HG03135 (cell line): ENCODE measurements at regions not wholly inside any gene's neighbourhood (a gene's known extent, or its start where the extent isn't known, plus 50 kb on each side); places are given as distances from the start of the nearest gene placed in this dataset.

ENCODE experiments used
- ATAC-seq: cut with Tn5 transposase; IDR thresholded peaks from one replicate; pipeline ENCODE4 v1.9.1; 2021; ENCODE audit warnings: mild to moderate bottlenecking, moderate library complexity; ENCODE audit not compliant: unreplicated experiment

DNA sequence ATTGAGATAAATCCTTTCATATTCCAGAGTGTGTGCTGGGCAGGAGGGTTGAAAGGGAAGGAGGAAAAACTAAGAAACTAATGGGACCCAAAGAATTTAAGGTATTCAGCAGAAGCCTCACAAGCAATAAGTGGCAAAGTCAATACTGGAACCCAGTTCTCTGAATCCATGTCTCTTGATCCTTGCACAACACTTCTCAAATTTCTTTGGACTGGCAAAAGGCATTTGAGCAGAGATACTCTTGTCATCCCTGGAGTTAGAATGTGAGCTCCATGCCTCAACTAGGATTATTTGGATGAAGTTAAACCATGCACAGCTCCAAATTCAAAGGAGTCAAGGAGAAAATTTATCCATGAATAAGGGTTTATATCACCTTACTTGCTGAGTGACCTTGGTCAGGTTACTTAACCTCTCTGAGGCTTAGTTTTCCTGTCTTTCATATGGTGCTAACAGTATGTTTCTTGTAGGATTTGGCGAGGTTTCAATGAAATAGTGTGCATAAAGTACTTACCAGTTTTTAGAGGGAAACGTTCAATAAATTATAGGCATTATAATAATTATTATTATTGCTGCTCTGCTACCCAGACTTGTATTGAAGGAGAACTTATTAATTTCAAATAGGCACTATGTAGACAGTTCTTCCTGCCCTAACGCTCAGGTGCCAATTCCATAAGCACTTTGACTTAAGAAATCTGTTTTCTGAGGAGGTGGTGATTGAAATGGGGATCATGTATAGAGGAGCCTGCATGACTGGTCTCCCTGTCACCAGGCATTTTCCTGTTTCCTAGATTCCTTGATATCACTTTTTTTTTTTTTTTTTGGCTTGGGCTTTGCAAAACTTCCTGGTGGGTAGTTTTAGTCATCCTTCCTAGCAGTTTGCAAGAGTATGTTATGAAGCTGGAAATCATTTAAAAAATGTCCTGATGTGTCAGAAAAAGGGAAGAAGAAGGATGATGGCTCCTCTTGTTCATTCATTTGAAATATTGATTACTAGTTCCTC is 125.0 kb upstream of the JUN start:
- ATAC-seq: no peak

GRCh38 chr1:58909914-58910681 is 126.3 kb upstream of the JUN start:
- no peak for ATAC-seq

DNA sequence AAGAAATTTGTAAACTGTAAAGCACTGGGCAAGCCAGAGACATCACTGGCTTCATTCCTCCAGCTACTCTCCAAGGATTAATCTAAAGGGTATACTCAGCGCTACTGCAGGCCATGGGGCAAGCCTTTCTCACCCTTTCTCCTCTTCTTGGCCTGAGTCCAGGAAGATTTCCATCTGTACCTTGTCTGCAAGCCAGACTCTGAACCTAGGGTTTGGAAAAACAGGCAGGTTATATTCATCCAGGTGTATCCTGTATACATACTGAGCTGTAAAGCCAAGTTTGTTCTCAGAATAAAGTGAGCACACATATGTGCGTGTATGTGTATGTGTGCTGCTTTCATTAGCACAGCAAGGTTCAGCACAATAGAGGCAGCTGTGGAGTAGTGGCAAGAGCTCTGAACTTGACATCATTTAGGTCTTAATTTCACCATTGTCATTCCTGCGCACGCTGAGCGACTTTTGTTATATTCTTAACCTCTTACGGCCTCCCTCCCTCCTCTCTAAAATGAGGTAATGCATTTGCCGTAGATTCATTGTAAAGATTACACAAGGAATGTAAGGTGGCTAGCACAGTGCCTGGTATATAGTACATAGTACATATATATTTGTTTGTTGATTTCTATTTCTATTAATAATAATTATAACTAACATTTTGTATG is 128.1 kb upstream of the JUN start:
- no peak for ATAC-seq

DNA sequence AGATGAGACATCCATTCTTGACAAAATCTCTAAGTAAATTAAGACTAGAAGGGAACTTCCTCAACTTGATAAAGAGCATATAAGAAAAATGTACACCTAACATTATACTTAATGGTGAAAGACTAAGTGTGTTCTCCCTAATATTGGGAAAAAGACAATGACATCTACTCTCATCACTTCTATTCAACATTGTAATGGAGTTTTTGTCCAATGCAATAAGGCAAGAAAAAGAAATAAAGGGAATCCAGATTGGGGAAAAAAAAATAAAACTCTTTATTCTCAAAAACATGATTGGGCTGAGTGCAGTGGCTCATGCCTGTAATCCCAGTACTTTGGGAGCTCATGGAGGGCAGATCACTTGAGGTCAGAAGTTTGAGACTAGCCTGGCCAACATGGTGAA is 131.1 kb upstream of the JUN start:
- no peak for ATAC-seq

DNA sequence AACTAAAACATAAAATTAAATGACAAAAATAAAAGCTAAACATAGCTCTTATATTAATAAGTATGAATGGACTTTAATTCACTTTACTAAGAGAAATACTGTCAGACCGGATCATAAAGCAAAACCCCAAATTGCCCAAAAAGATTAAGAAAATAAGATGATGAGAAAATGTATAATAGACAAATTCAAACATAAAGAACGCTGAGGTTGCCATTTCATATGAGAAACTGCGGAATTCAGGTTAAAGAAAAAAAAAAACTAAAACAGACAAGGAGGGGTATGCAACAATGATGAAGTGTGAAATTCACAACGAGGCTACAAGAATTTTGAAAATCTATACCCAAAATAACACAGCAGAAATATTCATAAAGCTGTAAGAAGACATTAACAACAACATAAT is 133.6 kb upstream of the JUN start:
- ATAC-seq: no peak

- ATAC-seq: no peak
Observed at GRCh38 chr1:58919226-58919958, 135.5 kb upstream of the JUN start.

DNA sequence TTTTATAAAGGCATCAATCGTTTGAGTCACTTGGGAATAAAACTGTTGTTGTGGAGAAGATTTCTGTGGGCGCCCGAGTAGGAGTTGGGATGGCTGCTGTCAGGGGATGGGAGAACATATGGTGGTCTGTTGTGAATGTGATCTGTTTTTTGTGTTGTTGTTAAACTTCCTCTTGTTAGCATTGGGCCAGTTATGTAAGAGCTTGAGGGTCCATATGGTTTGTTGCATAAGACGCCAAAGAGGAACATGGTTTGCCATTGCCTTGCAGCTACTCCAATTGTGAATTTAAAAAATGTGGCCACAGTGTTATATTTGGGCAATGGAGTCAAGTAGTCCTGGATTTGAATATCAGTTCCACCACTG is 136.1 kb upstream of the JUN start:
- ATAC-seq: no peak

- no peak for ATAC-seq
Observed at GRCh38 chr1:58921342-58921741, 137.5 kb upstream of the JUN start.

DNA sequence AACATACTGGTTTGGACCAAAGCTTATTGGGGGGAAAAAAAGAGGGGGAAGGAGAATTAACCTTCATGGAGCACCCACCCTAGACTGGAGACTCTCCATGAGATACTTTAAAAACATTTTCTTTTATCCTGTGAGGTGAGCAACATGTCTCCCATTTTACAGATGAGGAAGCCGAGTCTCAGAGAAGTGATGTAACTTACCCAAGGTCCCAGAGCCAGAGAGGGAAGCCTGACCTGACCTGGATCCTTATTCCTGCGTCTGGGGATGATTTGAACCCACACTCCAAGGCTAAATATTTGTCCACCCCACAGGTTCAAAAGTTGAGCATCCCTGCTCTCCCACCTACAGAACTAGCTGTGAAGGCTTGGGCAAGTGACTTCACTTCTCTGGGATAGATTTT is 137.9 kb upstream of the JUN start:
- no peak for ATAC-seq

DNA sequence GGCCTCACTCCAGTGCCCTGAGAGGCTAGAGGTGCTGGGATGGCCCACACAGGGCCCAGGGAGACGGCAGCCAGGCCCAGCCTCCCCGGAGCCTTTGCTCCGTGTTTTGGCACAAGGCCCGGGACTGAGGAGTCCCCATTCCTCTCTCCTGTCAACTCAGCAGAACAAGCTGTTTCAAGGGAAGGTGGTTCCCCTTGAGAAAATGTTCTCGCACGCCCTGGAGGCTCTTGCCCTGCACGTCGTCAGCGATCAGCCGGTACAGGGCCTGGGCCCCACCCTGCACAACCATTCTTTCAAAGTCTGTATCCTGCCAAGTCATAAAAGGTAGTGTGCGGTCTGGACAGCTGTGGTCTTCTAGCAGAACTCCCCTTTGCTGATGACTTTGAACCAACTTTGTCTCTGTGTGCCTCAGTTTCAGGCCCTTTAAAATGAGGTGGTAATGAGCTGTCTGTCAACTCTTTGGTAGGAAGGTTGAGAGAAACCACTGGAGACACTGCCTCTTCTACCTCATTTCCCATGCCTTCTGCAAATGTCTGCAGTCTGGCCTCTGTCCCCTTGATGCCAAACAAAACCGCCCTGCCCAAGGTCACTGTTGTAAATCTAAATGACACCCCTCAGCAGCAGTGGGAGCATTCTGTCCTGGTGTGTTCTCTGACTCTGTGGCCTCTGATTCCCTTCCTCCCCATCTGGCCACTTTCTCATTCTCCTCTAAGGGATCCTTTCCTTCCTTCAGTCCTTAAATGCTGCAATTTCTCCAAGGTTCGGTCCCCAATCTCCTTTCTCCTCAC is 138.6 kb upstream of the JUN start:
- peak; percentile 91 for ATAC-seq

DNA sequence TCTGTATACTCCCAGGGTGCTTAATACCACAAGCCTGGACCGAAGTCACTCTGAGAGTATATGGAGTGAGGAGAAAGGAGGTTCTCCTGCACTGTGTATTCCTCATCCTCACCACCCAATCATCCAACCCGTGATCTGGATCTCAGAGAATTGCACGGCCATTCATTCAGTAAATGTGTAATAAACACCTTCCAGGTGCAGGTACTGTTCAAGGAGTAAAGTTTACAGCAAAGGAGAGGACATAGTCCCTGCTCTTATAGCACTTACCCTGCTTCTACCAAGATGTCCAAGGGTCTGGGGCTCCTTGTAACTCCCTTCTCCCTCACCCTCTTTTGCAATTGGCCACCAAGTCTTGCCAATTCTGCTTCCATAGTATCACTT is 139.2 kb upstream of the JUN start:
- ATAC-seq: no peak

DNA sequence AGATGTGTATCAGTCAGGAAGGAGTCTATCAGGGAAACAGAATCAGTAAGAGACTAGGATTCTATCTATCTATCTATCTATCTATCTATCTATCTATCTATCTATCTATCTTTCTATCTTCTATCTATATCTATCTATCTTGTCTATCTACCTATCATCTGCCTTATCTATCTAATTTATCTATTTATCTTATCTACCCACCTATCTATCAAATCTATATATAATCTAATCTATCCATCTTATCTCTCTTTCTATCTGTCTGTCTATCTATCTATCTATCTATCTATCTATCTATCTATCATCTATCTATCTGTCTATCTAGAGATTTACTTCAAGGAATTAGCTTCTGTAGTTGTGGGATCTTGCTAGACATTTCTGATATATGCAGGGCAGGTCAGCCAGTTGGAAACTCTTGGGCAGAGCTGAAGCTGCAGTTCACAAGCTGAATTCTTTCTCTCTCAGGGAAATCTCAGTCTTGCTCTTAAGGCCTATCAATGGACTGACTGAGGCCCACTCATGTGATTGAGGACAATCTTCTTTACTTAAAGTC is 140.2 kb upstream of the JUN start:
- no peak for ATAC-seq

DNA sequence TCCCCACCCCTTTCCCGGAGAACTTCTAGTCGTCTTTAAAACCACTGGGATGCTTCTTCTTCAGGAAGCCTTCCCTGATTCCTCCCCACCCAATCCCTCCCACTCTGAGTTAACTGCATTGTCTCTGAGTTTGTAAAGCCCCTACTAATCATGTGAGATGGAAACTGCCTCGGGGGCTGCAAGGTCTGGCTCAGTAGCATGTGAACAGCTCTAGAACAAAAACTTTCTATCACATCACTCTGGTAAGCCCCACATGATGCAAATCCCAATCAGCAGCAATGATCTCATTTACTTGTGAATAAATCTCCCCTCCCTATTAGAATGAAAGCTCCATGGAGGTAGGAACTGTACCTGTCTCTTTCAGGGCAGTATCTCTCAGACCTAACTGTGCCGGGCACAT is 141.0 kb upstream of the JUN start:
- ATAC-seq: no peak

DNA sequence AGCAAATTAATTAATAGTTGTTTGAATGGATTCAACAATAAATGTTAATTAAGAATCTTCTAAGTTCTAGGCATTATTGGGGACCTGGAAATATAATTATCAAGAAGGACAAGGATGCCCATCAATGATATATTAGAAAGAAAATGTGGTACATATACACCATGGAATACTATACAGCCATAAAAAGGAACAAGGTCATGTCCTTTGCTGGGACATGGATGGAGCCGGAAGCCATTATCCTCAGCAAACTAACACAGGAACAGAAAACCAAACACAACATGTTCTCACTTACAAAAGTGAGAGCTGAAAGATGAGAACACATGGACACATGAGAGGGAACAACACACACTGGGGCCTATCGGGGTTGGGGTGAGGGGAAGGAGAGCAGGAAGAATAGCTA is 141.4 kb upstream of the JUN start:
- no peak for ATAC-seq

- ATAC-seq: no peak
Observed at GRCh38 chr1:58926152-58926551, 142.3 kb upstream of the JUN start.

DNA sequence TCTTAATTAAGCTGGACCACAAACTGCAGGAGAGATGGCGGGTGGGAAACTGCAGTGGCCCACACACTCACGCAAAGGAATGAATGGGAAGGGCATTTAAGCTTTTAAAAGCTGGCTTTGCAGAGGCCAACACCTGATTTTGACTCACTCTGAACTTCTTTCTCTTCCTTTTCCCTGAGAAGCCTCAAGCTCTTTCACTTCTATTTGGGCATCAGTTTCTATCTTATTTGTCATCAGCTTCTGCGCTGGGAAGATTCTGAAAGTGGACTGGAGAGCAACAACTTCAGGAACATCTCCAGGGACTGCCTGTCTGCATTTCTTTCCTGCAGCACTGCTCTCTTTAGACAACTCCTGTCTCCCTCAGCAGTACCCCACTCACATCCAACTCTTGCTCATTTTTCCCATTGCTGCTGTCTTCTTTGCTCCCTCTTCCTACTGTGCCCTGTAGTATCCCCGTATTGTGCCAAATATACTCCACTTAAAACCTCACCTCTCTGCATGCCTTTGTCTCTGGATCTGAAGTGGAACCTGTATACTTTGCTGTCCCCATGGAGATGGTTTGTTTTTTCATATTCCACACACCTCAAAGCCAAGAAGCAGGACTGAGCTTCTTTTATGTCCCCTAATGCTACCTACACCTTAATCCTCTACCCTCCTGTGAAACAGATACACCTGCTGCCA is 143.3 kb upstream of the JUN start:
- no peak for ATAC-seq

GRCh38 chr1:58927722-58928085 is 143.9 kb upstream of the JUN start:
- no peak for ATAC-seq

GRCh38 chr1:58928514-58928913 is 144.7 kb upstream of the JUN start:
- ATAC-seq: no peak

DNA sequence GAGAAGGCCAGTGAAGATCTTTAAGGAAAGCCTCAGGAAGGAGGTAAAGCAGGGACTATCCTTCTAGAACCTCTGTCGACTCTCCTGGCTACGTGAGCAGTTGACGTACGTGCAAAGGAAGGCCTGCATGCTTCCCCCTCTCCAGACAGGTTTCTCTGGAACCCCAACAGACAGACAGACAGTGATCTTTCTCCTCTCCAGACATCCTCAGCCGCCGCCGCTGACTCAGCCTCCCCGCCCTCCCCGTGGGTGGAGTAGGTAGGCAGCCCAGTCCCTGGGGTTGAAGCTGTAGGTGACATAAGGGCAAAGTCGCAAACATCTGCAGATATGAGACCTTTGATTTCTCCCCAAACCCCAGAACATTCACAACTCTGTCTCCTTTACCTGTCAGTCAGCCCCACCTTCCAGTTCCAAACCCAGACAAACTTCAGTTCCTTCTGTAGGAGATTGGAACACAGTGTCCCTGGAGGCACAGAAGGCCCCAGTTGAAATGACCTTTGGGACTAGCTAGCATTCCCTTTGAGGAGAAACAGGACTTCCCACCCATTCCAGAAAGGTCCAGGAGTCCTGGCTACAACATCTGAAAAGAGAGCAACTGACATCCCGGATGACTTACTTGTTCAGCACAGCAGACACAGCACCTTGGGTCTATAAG is 146.0 kb upstream of the JUN start:
- no peak for ATAC-seq
